Esophagus squamous epithelium (tissue), 5 donors: ENCODE measurements at regions not wholly inside any gene's neighbourhood (a gene's known extent, or its start where the extent isn't known, plus 50 kb on each side); places are given as distances from the start of the nearest gene placed in this dataset.
"Not testable (repeated sequence)": the region's sequence is repeated elsewhere in the genome, so short reads cannot be mapped to it uniquely, and the experiment has no call there.

Source experiments
- DNase-seq: peaks from one replicate; lab custom pipeline; 2025; lab: John Stamatoyannopoulos, UW
- H3K27ac ChIP-seq, 4 donors: fragments of 200-600 bp; sonication (generic); one replicate each; pipeline ENCODE4 v1.5.1; 2016 to 2019; ENCODE audit warnings: mild to moderate bottlenecking in 1 of 4
- H3K27me3 ChIP-seq, 4 donors: fragments of 200-600 bp; sonication (generic); 1 replicate in 3 of 4; 2 replicates in 1 of 4; pipeline versions ENCODE4 v1.5.1 to v1.6.0; 2017 to 2021; ENCODE audit warnings: antibody characterized with exemption in 1 of 4
- H3K36me3 ChIP-seq, 3 donors: fragments of 200-600 bp; sonication (generic); one replicate each; pipeline ENCODE4 v1.5.1; 2016 to 2019
- H3K4me1 ChIP-seq, 3 donors: fragments of 200-600 bp; sonication (generic); one replicate each; pipeline ENCODE4 v1.5.1; 2017 to 2019
- H3K4me3 ChIP-seq, 4 donors: fragments of 200-600 bp; sonication (generic); 1 replicate in 3 of 4; 2 replicates in 1 of 4; pipeline ENCODE4 v1.5.1; 2016 to 2019; ENCODE audit warnings: mild to moderate bottlenecking in 2 of 4, moderate library complexity in 1 of 4
- H3K9me3 ChIP-seq, 3 donors: fragments of 200-600 bp; sonication (generic); one replicate each; pipeline ENCODE4 v1.5.1; 2016 to 2019
- CTCF ChIP-seq, 6 experiments: fragments of 450-650 bp in 4 of 6; fragments of 200-600 bp in 2 of 6; sonication (generic) in 2 of 6; IDR thresholded peaks; one replicate each; pipeline ENCODE4 v1.5.1; 2016 to 2019; ENCODE audit warnings: antibody characterized with exemption in 6 of 6, mild to moderate bottlenecking in 4 of 6, moderate library complexity in 4 of 6
- POLR2A ChIP-seq, 4 donors: fragments of 450-650 bp; IDR thresholded peaks; one replicate each; pipeline ENCODE4 v1.6.1; 2017; ENCODE audit warnings: antibody characterized with exemption in 4 of 4, mild to moderate bottlenecking in 4 of 4, moderate library complexity in 3 of 4
- whole genome bisulfite sequencing, 2 donors: methylation state at CpG; one replicate each; pipeline ENCODE4 v1.1.5; 2018; 5-methylcytosine and 5-hydroxymethylcytosine counted together
- intact Hi-C: fragments of 100-400 bp; cut with DNase I; formaldehyde crosslinking; loops from one replicate; pipeline ENCODE4 v1.15.0; 2022
- donor health status: DM: yes; HTN: yes; CAD: no.

GRCh38 chr6:86152546-86152945 lies 509.9 kb upstream of the SYNCRIP start:
- H3K27ac ChIP-seq: no peak overlapping the region
- H3K36me3 ChIP-seq: no peaks in the 10 kb centered on the region
- no peaks in the 10 kb centered on the region for H3K9me3 ChIP-seq
- H3K27me3 ChIP-seq: no peaks in the 10 kb centered on the region
- WGBS, 2 donors: 40 to 54% methylated on average over 3 to 4 of the region's 4 CpGs
- DNase-seq: no peak
- intact Hi-C loops: no loop called here
- no peak for TF ChIP-seq POLR2A (IDR thresholded peaks at IDR 0.05)
- no peak for TF ChIP-seq CTCF (IDR thresholded peaks at IDR 0.05)
- no peaks in the 10 kb centered on the region for H3K4me1 ChIP-seq
- H3K4me3 ChIP-seq: no peak overlapping the region

GRCh38 chr6:86148586-86148985 lies 505.9 kb upstream of the SYNCRIP start:
- no peaks in the 10 kb centered on the region for H3K4me1 ChIP-seq
- WGBS, 2 donors: 54 to 82% methylated on average over 2 to 7 of the region's 7 CpGs
- H3K27me3 ChIP-seq: no peaks in the 10 kb centered on the region
- intact Hi-C loops: no loop called here
- no peaks in the 10 kb centered on the region for H3K9me3 ChIP-seq
- no peaks in the 10 kb centered on the region for H3K36me3 ChIP-seq
- no peak overlapping the region for H3K27ac ChIP-seq
- H3K4me3 ChIP-seq: no peak overlapping the region
- TF ChIP-seq CTCF (IDR thresholded peaks at IDR 0.05) (no peak), POLR2A (IDR thresholded peaks at IDR 0.05) (no peak)
- DNase-seq: no peak

GRCh38 chr6:86147859-86148258 lies 505.2 kb upstream of the SYNCRIP start:
- 70 to 74% methylated on average over 5 of the region's 5 CpGs for WGBS, 2 donors
- no peak for DNase-seq
- no peak for TF ChIP-seq POLR2A (IDR thresholded peaks at IDR 0.05)
- no peak for TF ChIP-seq CTCF (IDR thresholded peaks at IDR 0.05)
- no peak overlapping the region for H3K4me3 ChIP-seq
- H3K36me3 ChIP-seq: no peaks in the 10 kb centered on the region
- intact Hi-C loops: no loop called here
- no peaks in the 10 kb centered on the region for H3K9me3 ChIP-seq
- H3K27me3 ChIP-seq: no peaks in the 10 kb centered on the region
- H3K27ac ChIP-seq: no peak overlapping the region
- H3K4me1 ChIP-seq: no peaks in the 10 kb centered on the region

- Histone ChIP-seq H3K4me1 (no peaks in the 10 kb centered on the region), H3K9me3 (no peaks in the 10 kb centered on the region), H3K27ac (no peak overlapping the region), H3K27me3 (no peaks in the 10 kb centered on the region), H3K36me3 (no peaks in the 10 kb centered on the region), H3K4me3 (no peak overlapping the region)
- TF ChIP-seq CTCF (IDR thresholded peaks at IDR 0.05) (no peak), POLR2A (IDR thresholded peaks at IDR 0.05) (no peak)
- DNase-seq: no peak
- WGBS, 2 donors: 91 to 92% methylated on average over 3 of the region's 3 CpGs
- intact Hi-C loops: no loop called here
Observed at GRCh38 chr6:86147311-86147710, 504.6 kb upstream of the SYNCRIP start.

GRCh38 chr6:86146751-86147150 lies 504.1 kb upstream of the SYNCRIP start:
- DNase-seq, H3K27ac ChIP-seq, H3K4me3 ChIP-seq, H3K4me1 ChIP-seq, intact Hi-C loops, H3K36me3 ChIP-seq, H3K27me3 ChIP-seq, H3K9me3 ChIP-seq: not testable (repeated sequence)
- WGBS, 2 donors: 21 to 33% methylated on average over 3 of the region's 3 CpGs

GRCh38 chr6:86142326-86142725 lies 499.6 kb upstream of the SYNCRIP start:
- H3K4me1 ChIP-seq: no peaks in the 10 kb centered on the region
- no peak for TF ChIP-seq POLR2A (IDR thresholded peaks at IDR 0.05)
- no peak for TF ChIP-seq CTCF (IDR thresholded peaks at IDR 0.05)
- H3K4me3 ChIP-seq: no peak overlapping the region
- no peaks in the 10 kb centered on the region for H3K36me3 ChIP-seq
- no peak for DNase-seq
- WGBS, 2 donors: 30 to 45% methylated on average over 2 of the region's 2 CpGs
- H3K27me3 ChIP-seq: no peaks in the 10 kb centered on the region
- no peak overlapping the region for H3K27ac ChIP-seq
- no peaks in the 10 kb centered on the region for H3K9me3 ChIP-seq
- intact Hi-C loops: no loop called here
